ENCODE measurements at regions not wholly inside any gene's neighbourhood (a gene's known extent, or its start where the extent isn't known, plus 50 kb on each side); places are given as distances from the start of the nearest gene placed in this dataset.

DNA sequence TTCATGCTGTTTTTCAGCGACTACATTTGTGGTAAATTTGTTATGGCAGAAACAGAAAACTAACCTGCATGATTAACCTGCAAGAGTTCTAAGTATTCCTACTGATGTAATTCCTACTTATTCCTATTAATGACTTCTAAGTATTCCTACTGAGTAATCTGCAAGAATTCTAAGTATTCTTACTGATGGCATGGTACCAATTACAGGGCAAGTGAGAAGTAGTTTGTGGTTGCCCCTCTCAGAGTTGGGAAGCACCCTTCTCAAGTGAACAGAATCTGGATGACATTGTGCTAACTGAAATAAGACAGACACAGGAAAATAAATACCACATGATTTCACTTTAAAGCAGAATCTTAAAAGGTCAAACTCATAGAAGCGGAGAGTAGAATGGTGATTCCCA is 100.9 kb upstream of the CPNE8 start:
- H3K4me1 ChIP-seq (replicated peaks in 1 of 4; ENCODE audit: control insufficient read depth in 3 of 4, insufficient read depth in 4 of 4, low read length in 3 of 4), result no peaks in the 10 kb centered on the region
- no peak overlapping the region for H3K23ac ChIP-seq (ENCODE audit: insufficient read length)
- WGBS, 2 experiments (ENCODE audit: extremely low coverage in 1 of 2, insufficient coverage in 1 of 2, insufficient read length in 1 of 2, insufficient replicate concordance in 2 of 2, low coverage in 1 of 2, low lambda C conversion rate in 2 of 2, missing lambda C conversion rate in 1 of 2), result 93% methylated on average over 2 of the region's 2 CpGs; no CpG with 5 or more reads in 1 of the 2 experiments
- H4K91ac ChIP-seq (replicated peaks; ENCODE audit: insufficient read length, low read length), result no peak overlapping the region
- H2BK120ac ChIP-seq (replicated peaks; ENCODE audit: low read depth, low read length), result no peak overlapping the region
- H3K23me2 ChIP-seq (ENCODE audit: low read depth, low read length), result no peaks in the 10 kb centered on the region
- H4K20me1 ChIP-seq (replicated peaks in 1 of 2; ENCODE audit: control insufficient read depth in 1 of 2, insufficient read depth in 2 of 2, low read length in 2 of 2), result no peaks in the 10 kb centered on the region
- no peak overlapping the region for H3K4ac ChIP-seq (replicated peaks; ENCODE audit: insufficient read length, low read depth, low read length)
- H3K18ac ChIP-seq (ENCODE audit: extremely low read depth, low read length), result no peak overlapping the region
- no peak overlapping the region for H2BK15ac ChIP-seq (ENCODE audit: low read length)
- H3K9ac ChIP-seq (replicated peaks in 1 of 4; ENCODE audit: extremely low read depth in 1 of 4, low read depth in 3 of 4, low read length in 3 of 4), result no peak overlapping the region
- H2AK5ac ChIP-seq (ENCODE audit: low read depth, low read length), result no peak overlapping the region
- ChIA-PET POLR2A (ENCODE audit: partially characterized antibody) (no interaction called here), CTCF (ENCODE audit: partially characterized antibody) (no interaction called here)
- no peak overlapping the region for H2BK5ac ChIP-seq (ENCODE audit: low read depth, low read length)
- no peaks in the 10 kb centered on the region for H3K27me3 ChIP-seq (replicated peaks in 1 of 4; ENCODE audit: control insufficient read depth in 3 of 4, extremely low read depth in 1 of 4, insufficient read depth in 3 of 4, low read length in 3 of 4)
- no peak overlapping the region for H4K5ac ChIP-seq (ENCODE audit: insufficient read length, low read depth, low read length)
- H3K79me1 ChIP-seq (ENCODE audit: low read depth, low read length), result no peaks in the 10 kb centered on the region
- FAIRE-seq (no peak), DNase-seq (ENCODE audit: low read depth in 1 of 2, low spot score in 2 of 2) (no peak)
- H3K4me2 ChIP-seq (ENCODE audit: insufficient read depth in 1 of 2, low read depth in 2 of 2, low read length in 2 of 2), result no peak overlapping the region
- no peaks in the 10 kb centered on the region for H3K9me3 ChIP-seq (ENCODE audit: insufficient read depth in 2 of 2, low read depth in 1 of 2, low read length in 1 of 2)
- H2BK12ac ChIP-seq (ENCODE audit: low read depth, low read length), result no peak overlapping the region
- no peak overlapping the region for H4K8ac ChIP-seq (ENCODE audit: extremely low read depth, insufficient read depth, low read length)
- H3K79me2 ChIP-seq (ENCODE audit: control insufficient read depth in 1 of 2, insufficient read depth in 2 of 2, low read length in 2 of 2), result no peaks in the 10 kb centered on the region
- no peak overlapping the region for H3K14ac ChIP-seq (ENCODE audit: insufficient read length)
- no peak overlapping the region for H2BK20ac ChIP-seq (ENCODE audit: low read length)
- H3K27ac ChIP-seq (ENCODE audit: low read depth, low read length), result no peak overlapping the region
- no peak overlapping the region for H2AFZ ChIP-seq (ENCODE audit: low read length)
- H3K4me3 ChIP-seq (ENCODE audit: extremely low read depth in 1 of 4, insufficient read depth in 2 of 4, low read depth in 3 of 4, low read length in 4 of 4), result no peak overlapping the region
- TF ChIP-seq TCF12 (IDR thresholded peaks at IDR 0.05; ENCODE audit: low read depth, low read length) (no peak), HDAC2 (IDR thresholded peaks at IDR 0.05; ENCODE audit: borderline replicate concordance in 1 of 2, low read depth in 2 of 2, low read length in 2 of 2) (no peak), RBBP5 (IDR thresholded peaks at IDR 0.05; ENCODE audit: borderline replicate concordance, low read depth, low read length) (no peak), CTBP2 (IDR thresholded peaks at IDR 0.05; ENCODE audit: borderline replicate concordance, insufficient read depth, insufficient read length, low read length) (no peak), POLR2A (IDR thresholded peaks at IDR 0.05; ENCODE audit: control extremely low read depth in 1 of 2, low read depth in 2 of 2, low read length in 2 of 2) (no peak), KDM5A (IDR thresholded peaks at IDR 0.05; ENCODE audit: low read length) (no peak), SP1 (IDR thresholded peaks at IDR 0.05; ENCODE audit: low read depth, low read length) (no peak), CBX5 (IDR thresholded peaks at IDR 0.05; ENCODE audit: low read depth, low read length) (no peak), SRF (IDR thresholded peaks at IDR 0.05; ENCODE audit: low read depth, low read length) (no peak), CEBPB (IDR thresholded peaks at IDR 0.05; ENCODE audit: low read depth, low read length) (no peak), BRCA1 (IDR thresholded peaks at IDR 0.05; ENCODE audit: low read depth, low read length) (no peak), CREB1 (IDR thresholded peaks at IDR 0.05) (no peak), KDM4A (IDR thresholded peaks at IDR 0.05; ENCODE audit: low read depth, low read length, severe bottlenecking) (no peak), CHD1 (IDR thresholded peaks at IDR 0.05; ENCODE audit: low read depth, low read length) (no peak)
- TF ChIP-seq, protein P1, sequence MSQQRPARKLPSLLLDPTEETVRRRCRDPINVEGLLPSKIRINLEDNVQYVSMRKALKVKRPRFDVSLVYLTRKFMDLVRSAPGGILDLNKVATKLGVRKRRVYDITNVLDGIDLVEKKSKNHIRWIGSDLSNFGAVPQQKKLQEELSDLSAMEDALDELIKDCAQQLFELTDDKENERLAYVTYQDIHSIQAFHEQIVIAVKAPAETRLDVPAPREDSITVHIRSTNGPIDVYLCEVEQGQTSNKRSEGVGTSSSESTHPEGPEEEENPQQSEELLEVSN (IDR thresholded peaks at IDR 0.05), result no peak
- H3K56ac ChIP-seq (replicated peaks; ENCODE audit: insufficient read length, low read depth, low read length), result no peak overlapping the region
- no peaks in the 10 kb centered on the region for H3K36me3 ChIP-seq (ENCODE audit: control insufficient read depth in 2 of 4, insufficient read depth in 4 of 4, low read length in 3 of 4)
